Neutrophil (primary cell): ENCODE measurements at regions not wholly inside any gene's neighbourhood (a gene's known extent, or its start where the extent isn't known, plus 50 kb on each side); places are given as distances from the start of the nearest gene placed in this dataset.

Experiments
- H3K27ac ChIP-seq: fragments of 200-600 bp; sonication (generic); 2 replicates; pipeline ENCODE4 v1.5.1; 2016; ENCODE audit warnings: mild to moderate bottlenecking, moderate library complexity
- H3K27me3 ChIP-seq: fragments of 200-600 bp; sonication (generic); 2 replicates; pipeline ENCODE4 v1.6.0; 2016; ENCODE audit warnings: mild to moderate bottlenecking
- H3K36me3 ChIP-seq: fragments of 200-600 bp; sonication (generic); 2 replicates; pipeline ENCODE4 v1.5.1; 2017
- H3K4me1 ChIP-seq, 2 experiments: fragments of 200-600 bp in 1 of 2; sonication (generic) in 1 of 2; 1 replicate in 1 of 2; 2 replicates in 1 of 2; pipeline versions ENCODE4 v1.5.1 to v1.6.1; 2013 to 2016; ENCODE audit warnings: low read depth in 1 of 2, low read length in 1 of 2, mild to moderate bottlenecking in 1 of 2, moderate library complexity in 1 of 2; ENCODE audit not compliant: control insufficient read depth in 1 of 2, insufficient read depth in 1 of 2
- H3K4me3 ChIP-seq, 2 experiments: fragments of 200-600 bp in 1 of 2; sonication (generic) in 1 of 2; 1 replicate in 1 of 2; 2 replicates in 1 of 2; pipeline ENCODE4 v1.5.1; 2013 to 2016; ENCODE audit warnings: low read depth in 1 of 2, low read length in 1 of 2, mild to moderate bottlenecking in 1 of 2, moderate library complexity in 1 of 2
- H3K9me3 ChIP-seq: fragments of 200-600 bp; sonication (generic); 2 replicates; pipeline ENCODE4 v1.5.1; 2016
- TF ChIP-seq, protein P1 (sequence below): fragments of 200-600 bp; sonication (generic); IDR thresholded peaks from 2 replicates; pipeline ENCODE4 v1.5.1; 2016; ENCODE audit warnings: antibody characterized with exemption

DNA sequence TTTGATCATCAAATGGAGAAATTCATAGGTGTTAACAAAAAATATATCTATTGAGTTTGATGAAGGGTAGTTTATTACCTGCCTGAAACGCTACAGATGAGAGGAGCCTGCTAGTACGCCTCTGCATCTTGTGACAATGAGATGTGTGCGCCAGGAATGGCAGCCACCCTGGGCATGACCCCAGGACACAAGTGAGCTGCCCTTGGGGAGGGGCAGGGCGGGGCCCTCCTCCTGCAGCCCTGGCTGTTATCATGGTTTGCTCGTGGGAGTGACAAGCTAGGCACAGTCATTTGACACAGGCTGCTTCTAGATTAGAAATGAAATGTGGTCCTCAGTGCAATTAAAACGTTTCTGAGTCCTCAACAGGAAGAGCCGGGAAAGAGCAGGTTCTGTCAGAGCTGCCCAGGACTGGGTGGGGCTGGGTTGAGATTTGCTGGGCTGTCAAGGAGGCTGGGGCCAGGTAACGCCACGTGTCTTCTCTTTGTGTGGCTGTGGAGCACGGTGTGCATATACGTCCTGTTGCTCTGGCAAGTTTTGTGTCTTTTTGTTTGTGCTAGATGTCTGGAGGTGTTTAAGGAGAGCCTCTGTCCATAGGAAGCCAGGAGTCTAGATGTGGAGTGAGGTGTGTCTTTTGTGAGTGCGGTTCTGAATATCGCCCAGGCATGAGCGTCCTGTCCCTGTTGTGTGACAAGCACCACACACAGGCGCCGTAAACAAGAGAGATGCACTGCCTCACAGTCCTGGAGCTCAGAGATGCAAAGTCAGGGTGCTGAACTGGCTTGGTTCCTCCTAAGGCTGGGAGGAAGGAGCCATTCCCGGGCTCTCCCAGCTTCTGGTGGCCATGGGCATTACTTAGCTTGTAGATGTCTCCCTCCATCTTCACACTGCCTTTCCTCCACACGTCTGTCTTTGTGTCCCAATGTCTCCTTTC is 129.0 kb upstream of the IRX4 start:
- no peak overlapping the region for H3K4me3 ChIP-seq
- no peaks in the 10 kb centered on the region for H3K4me1 ChIP-seq
- H3K36me3 ChIP-seq, result no peaks in the 10 kb centered on the region
- H3K27ac ChIP-seq, result no peak overlapping the region
- H3K9me3 ChIP-seq, result no peaks in the 10 kb centered on the region
- peaks cover 6% of the 10 kb centered on the region for H3K27me3 ChIP-seq
- TF ChIP-seq, protein P1, sequence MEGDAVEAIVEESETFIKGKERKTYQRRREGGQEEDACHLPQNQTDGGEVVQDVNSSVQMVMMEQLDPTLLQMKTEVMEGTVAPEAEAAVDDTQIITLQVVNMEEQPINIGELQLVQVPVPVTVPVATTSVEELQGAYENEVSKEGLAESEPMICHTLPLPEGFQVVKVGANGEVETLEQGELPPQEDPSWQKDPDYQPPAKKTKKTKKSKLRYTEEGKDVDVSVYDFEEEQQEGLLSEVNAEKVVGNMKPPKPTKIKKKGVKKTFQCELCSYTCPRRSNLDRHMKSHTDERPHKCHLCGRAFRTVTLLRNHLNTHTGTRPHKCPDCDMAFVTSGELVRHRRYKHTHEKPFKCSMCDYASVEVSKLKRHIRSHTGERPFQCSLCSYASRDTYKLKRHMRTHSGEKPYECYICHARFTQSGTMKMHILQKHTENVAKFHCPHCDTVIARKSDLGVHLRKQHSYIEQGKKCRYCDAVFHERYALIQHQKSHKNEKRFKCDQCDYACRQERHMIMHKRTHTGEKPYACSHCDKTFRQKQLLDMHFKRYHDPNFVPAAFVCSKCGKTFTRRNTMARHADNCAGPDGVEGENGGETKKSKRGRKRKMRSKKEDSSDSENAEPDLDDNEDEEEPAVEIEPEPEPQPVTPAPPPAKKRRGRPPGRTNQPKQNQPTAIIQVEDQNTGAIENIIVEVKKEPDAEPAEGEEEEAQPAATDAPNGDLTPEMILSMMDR, result no peak

DNA sequence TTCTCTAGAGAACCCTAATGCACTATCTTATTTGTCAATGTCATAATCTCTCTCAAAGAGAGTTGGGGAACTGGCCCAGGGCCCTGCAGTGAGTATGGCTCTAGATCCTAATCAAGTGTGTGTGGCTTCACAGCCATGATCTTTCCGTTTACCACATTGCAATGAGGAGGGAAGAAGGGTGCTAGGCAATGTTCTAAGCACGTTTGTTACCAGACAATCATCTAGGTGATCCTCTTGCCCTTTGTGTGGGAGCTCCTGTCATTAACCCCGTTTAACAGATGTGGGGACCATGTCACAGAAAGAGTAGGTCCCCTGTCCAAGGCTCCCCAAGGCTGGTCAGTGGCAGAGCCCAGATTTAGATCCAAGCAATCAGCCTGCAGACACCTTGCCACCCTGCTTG is 128.2 kb upstream of the IRX4 start:
- Histone ChIP-seq H3K4me3 (no peak overlapping the region), H3K27me3 (peaks cover 6% of the 10 kb centered on the region), H3K36me3 (no peaks in the 10 kb centered on the region), H3K27ac (no peak overlapping the region), H3K9me3 (no peaks in the 10 kb centered on the region), H3K4me1 (no peaks in the 10 kb centered on the region)
- TF ChIP-seq, protein P1, result no peak

DNA sequence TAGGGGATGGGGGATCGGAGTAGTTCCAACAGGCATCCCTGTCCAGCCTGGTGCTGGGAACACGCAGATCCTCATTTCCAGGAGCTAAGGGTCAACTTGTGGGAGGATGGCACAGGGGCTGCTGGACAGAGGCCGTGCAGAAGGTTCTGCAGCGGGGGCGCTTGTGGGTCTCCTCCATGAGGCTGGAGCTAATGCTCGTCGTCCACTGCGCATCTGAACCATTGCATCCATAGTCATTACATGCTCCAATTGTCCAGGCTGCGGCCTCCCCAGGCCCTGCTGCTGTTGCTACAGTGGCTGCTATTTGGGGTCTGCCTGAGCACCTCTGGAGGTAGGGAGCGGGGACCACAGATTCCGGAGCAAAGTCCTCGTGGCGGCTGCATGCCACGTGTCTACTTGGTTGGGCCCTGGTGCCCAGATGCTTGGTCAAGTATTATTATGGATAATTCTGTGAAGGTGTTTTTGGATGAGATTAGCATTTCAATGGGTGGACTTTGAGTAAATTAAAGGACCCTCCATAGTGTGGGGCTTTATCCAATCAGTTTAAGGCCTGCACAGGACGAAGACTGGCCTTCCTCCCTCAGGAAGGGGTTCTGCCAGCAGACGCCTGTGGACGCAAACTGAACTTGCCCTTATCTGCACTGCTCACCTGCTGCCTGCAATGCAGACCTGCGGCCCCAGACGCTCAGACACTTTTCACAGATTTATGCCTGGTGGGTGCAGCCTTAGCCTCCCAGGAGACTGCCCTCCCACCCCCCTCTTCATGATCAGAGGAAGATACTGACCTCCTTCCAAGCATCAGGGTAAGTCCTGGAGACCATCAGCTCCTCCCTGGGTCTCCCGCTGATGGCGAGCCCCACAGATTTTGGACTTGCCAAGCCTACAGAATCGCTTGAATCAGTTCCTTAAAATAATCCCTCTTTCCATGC is 127.5 kb upstream of the IRX4 start:
- H3K27me3 ChIP-seq, result peaks cover 6% of the 10 kb centered on the region

DNA sequence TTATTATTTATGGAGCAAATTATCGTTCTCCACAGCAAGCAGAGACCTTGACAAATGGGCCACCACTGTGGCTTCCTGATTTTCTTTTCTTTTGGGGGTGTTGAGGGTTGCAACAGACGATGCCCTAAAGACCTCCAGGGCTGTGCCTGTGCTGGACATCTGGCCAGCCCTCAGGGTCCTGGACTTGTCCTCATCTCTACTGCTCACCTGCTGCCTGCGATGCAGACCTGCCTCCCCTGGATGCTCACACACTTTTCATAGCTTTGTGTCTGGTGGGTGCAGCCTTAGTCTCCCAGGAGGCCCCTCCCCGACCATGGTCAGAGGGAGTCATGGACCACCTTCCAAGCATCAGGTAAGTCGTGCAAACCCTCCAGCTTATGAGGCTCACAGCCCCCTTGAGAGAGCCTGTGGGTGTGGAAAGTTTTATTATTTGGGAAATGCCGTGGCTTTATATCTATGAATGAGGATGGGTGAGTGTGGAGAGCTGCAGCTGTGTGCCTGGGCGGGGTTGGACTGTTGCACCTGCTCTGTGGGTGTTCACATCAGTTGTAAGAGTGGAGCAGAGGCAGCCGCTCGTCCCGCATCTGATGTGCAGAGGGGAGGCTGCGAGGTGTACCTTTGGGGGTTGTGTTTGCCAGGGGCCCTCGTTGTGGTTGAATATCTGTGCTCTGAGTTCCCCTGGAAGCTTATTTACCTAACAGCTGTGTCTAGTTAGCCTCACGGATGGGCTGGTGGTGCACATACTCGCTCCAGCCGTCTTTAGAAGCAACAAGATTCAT is 126.3 kb upstream of the IRX4 start:
- H3K27ac ChIP-seq, result no peak overlapping the region
- H3K36me3 ChIP-seq, result no peaks in the 10 kb centered on the region
- no peak overlapping the region for H3K4me3 ChIP-seq
- H3K9me3 ChIP-seq, result no peaks in the 10 kb centered on the region
- TF ChIP-seq, protein P1, result no peak
- H3K27me3 ChIP-seq, result peaks cover 6% of the 10 kb centered on the region
- H3K4me1 ChIP-seq, result no peaks in the 10 kb centered on the region

More for the DNA sequence above, 127.5 kb upstream of the IRX4 start:
- Histone ChIP-seq H3K4me1 (no peaks in the 10 kb centered on the region), H3K27ac (no peak overlapping the region), H3K9me3 (no peaks in the 10 kb centered on the region), H3K36me3 (no peaks in the 10 kb centered on the region), H3K4me3 (no peak overlapping the region)
- TF ChIP-seq, protein P1, result no peak

DNA sequence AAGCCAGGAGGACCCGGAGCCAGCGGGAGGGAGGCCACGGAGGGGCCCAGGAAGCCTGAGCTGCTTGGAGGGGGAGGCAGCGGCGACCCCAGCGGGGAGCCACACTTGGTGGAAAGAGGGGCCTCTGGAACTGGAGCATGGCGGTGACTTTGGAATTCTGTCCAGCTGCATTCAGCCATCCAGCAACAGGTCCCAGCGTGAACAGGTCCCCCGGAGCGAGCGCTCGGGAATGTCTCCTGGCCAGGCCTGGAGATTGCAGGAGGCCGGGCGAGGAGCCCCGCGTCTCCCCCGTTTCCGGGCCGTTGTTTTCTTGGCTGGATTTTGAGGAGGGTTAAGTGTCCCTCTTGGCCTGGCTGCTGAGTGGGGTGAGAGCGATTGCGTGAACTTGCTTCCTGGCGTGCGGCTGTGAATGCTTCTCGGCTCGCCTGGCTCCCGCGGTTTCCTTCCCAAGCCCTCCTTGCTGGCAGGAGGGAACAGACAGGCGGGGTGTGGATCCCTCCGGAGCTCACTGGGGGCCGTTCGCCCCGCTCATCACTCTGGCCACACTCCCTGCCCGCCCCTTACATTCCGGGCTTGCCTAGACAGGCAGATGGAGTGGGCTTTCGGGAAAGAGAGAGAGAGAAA is 125.3 kb upstream of the IRX4 start:
- Histone ChIP-seq H3K36me3 (no peaks in the 10 kb centered on the region), H3K27me3 (peaks cover 6% of the 10 kb centered on the region), H3K9me3 (no peaks in the 10 kb centered on the region), H3K4me1 (no peaks in the 10 kb centered on the region), H3K27ac (no peak overlapping the region), H3K4me3 (no peak overlapping the region)
- TF ChIP-seq, protein P1, result no peak
